Fibroblast of the conjunctiva (primary cell): ENCODE measurements at regions not wholly inside any gene's neighbourhood (a gene's known extent, or its start where the extent isn't known, plus 50 kb on each side); places are given as distances from the start of the nearest gene placed in this dataset.
A peak's percentile ranks its signal among the peaks of the same experiment; 100 is the strongest.
"Not testable (repeated sequence)": the region's sequence is repeated elsewhere in the genome, so short reads cannot be mapped to it uniquely, and the experiment has no call there.

Source experiments
- DNase-seq: peaks from one replicate; pipeline ENCODE4 v3.0.0-alpha.2; 2010; ENCODE audit warnings: low read depth

GRCh38 chr9:108444400-108445358 is 411.1 kb downstream of the ACTL7B start:
- peak; percentile 90 for DNase-seq

GRCh38 chr9:108443741-108444140 is 412.0 kb downstream of the ACTL7B start:
- DNase-seq: peak; percentile 49

- DNase-seq: no peak
Observed at GRCh38 chr9:108443019-108443633, 412.7 kb downstream of the ACTL7B start.

- no peak for DNase-seq
Observed at GRCh38 chr9:108442627-108443018, 413.2 kb downstream of the ACTL7B start.

GRCh38 chr9:108441726-108442125 is 414.1 kb downstream of the ACTL7B start:
- no peak for DNase-seq

GRCh38 chr9:108441251-108441650 is 414.5 kb downstream of the ACTL7B start:
- no peak for DNase-seq

- DNase-seq: no peak
Observed at GRCh38 chr9:108439947-108440346, 415.8 kb downstream of the ACTL7B start.

- DNase-seq: no peak
Observed at GRCh38 chr9:108437656-108438055, 418.1 kb downstream of the ACTL7B start.

- no peak for DNase-seq
Observed at GRCh38 chr9:108436448-108436847, 419.3 kb downstream of the ACTL7B start.

- DNase-seq: no peak
Observed at GRCh38 chr9:108434502-108434901, 421.3 kb downstream of the ACTL7B start.

- no peak for DNase-seq
Observed at GRCh38 chr9:108434036-108434435, 421.8 kb downstream of the ACTL7B start.

GRCh38 chr9:108430655-108431054 is 425.1 kb downstream of the ACTL7B start:
- DNase-seq: no peak

GRCh38 chr9:108427751-108428150 is 428.0 kb downstream of the ACTL7B start:
- DNase-seq: no peak

- not testable (repeated sequence) for DNase-seq
Observed at GRCh38 chr9:108426421-108426940, 429.3 kb downstream of the ACTL7B start.

GRCh38 chr9:108423433-108423832 is 432.4 kb downstream of the ACTL7B start:
- no peak for DNase-seq

- no peak for DNase-seq
Observed at GRCh38 chr9:108419379-108419778, 436.4 kb downstream of the ACTL7B start.

GRCh38 chr9:108417726-108418125 is 438.1 kb downstream of the ACTL7B start:
- DNase-seq: no peak

GRCh38 chr9:108417312-108417711 is 438.5 kb downstream of the ACTL7B start:
- DNase-seq: no peak

GRCh38 chr9:108416324-108416723 is 439.5 kb downstream of the ACTL7B start:
- DNase-seq: no peak

- DNase-seq: no peak
Observed at GRCh38 chr9:108413809-108414208, 442.0 kb downstream of the ACTL7B start.

- no peak for DNase-seq
Observed at GRCh38 chr9:108412755-108413154, 443.0 kb downstream of the ACTL7B start.

- DNase-seq: no peak
Observed at GRCh38 chr9:108411632-108412031, 444.2 kb downstream of the ACTL7B start.

GRCh38 chr9:108410161-108410560 is 445.6 kb downstream of the ACTL7B start:
- DNase-seq: no peak
